ENCODE measurements at regions not wholly inside any gene's neighbourhood (a gene's known extent, or its start where the extent isn't known, plus 50 kb on each side); places are given as distances from the start of the nearest gene placed in this dataset.
"Not testable (repeated sequence)": the region's sequence is repeated elsewhere in the genome, so short reads cannot be mapped to it uniquely, and the experiment has no call there.

GRCh38 chr7:67301667-67302066 is 305.0 kb downstream of the TYW1 start:
- no peak for DNase-seq (ENCODE audit: low read depth)

- peak; percentile 100 for DNase-seq (ENCODE audit: low read depth)
These were observed 305.7 kb downstream of the TYW1 start for GRCh38 chr7:67302113-67303039.

GRCh38 chr7:67304846-67305245 is 308.2 kb downstream of the TYW1 start:
- DNase-seq (ENCODE audit: low read depth): not testable (repeated sequence)

- DNase-seq (ENCODE audit: low read depth): no peak
These were observed 309.7 kb downstream of the TYW1 start for GRCh38 chr7:67306331-67306730.

- DNase-seq (ENCODE audit: low read depth): no peak
These were observed 313.3 kb downstream of the TYW1 start for GRCh38 chr7:67309764-67310549.

GRCh38 chr7:67311901-67312300 is 315.3 kb downstream of the TYW1 start:
- DNase-seq (ENCODE audit: low read depth): no peak

GRCh38 chr7:67313213-67313612 is 316.6 kb downstream of the TYW1 start:
- no peak for DNase-seq (ENCODE audit: low read depth)

- not testable (repeated sequence) for DNase-seq (ENCODE audit: low read depth)
These were observed 320.3 kb downstream of the TYW1 start for GRCh38 chr7:67316902-67317301.

GRCh38 chr7:67328257-67328656 is 331.6 kb downstream of the TYW1 start:
- DNase-seq (ENCODE audit: low read depth): not testable (repeated sequence)

- not testable (repeated sequence) for DNase-seq (ENCODE audit: low read depth)
These were observed 338.5 kb downstream of the TYW1 start for GRCh38 chr7:67335165-67335564.

- DNase-seq (ENCODE audit: low read depth): not testable (repeated sequence)
These were observed 339.0 kb downstream of the TYW1 start for GRCh38 chr7:67335663-67336062.

- DNase-seq (ENCODE audit: low read depth): not testable (repeated sequence)
These were observed 341.9 kb downstream of the TYW1 start for GRCh38 chr7:67338545-67338944.

GRCh38 chr7:67341153-67341768 is 344.6 kb downstream of the TYW1 start:
- DNase-seq (ENCODE audit: low read depth): no peak

- no peak for DNase-seq (ENCODE audit: low read depth)
These were observed 346.5 kb downstream of the TYW1 start for GRCh38 chr7:67343114-67343513.

- DNase-seq (ENCODE audit: low read depth): no peak
These were observed 346.9 kb downstream of the TYW1 start for GRCh38 chr7:67343572-67343971.

GRCh38 chr7:67344481-67345193 is 348.0 kb downstream of the TYW1 start:
- no peak for DNase-seq (ENCODE audit: low read depth)

- no peak for DNase-seq (ENCODE audit: low read depth)
These were observed 349.5 kb downstream of the TYW1 start for GRCh38 chr7:67346126-67346525.

GRCh38 chr7:67346876-67347275 is 350.2 kb downstream of the TYW1 start:
- DNase-seq (ENCODE audit: low read depth): no peak

- DNase-seq (ENCODE audit: low read depth): no peak
These were observed 351.5 kb downstream of the TYW1 start for GRCh38 chr7:67348171-67348570.

GRCh38 chr7:67357653-67358052 is 361.0 kb downstream of the TYW1 start:
- DNase-seq (ENCODE audit: low read depth): not testable (repeated sequence)

- DNase-seq (ENCODE audit: low read depth): not testable (repeated sequence)
These were observed 361.7 kb downstream of the TYW1 start for GRCh38 chr7:67358316-67358715.

GRCh38 chr7:67358738-67359137 is 362.1 kb downstream of the TYW1 start:
- DNase-seq (ENCODE audit: low read depth): not testable (repeated sequence)
